DOHH2 (cell line): ENCODE measurements at regions not wholly inside any gene's neighbourhood (a gene's known extent, or its start where the extent isn't known, plus 50 kb on each side); places are given as distances from the start of the nearest gene placed in this dataset.

Experiments
- EZH2phosphoT487 ChIP-seq: fragments of 200-600 bp; sonication (generic); IDR thresholded peaks from 2 replicates; pipeline ENCODE4 v1.6.1; 2017; ENCODE audit warnings: borderline replicate concordance, mild to moderate bottlenecking, antibody characterized with exemption, low read length, moderate library complexity, mixed read lengths
- TF ChIP-seq, protein P1 (sequence below): fragments of 200-600 bp; sonication (generic); IDR thresholded peaks from one replicate; pipeline ENCODE4 v1.5.1; 2014; ENCODE audit warnings: antibody characterized with exemption, mild to moderate bottlenecking, low read depth, low read length; ENCODE audit not compliant: poor library complexity, severe bottlenecking

DNA sequence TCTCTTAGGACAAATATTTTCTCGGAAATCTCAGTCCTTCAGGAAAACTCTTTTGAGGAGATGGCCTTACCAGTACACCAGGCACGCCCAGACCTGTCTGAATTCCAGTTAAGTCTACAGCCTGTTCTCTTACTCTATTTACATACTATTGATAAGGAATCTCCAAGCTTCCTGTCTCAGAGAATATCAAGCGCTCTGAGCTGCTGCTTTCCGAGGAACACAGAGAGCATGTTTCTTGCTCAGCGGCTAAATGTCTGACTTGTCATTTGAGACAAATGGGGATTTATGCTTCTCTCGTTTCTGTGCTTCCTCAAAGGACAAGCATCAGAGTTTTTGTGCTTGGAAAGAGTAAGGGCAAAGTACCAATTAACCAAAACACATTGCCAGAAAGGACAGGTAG lies 112.4 kb upstream of the CCDC54 start:
- TF ChIP-seq, protein P1, sequence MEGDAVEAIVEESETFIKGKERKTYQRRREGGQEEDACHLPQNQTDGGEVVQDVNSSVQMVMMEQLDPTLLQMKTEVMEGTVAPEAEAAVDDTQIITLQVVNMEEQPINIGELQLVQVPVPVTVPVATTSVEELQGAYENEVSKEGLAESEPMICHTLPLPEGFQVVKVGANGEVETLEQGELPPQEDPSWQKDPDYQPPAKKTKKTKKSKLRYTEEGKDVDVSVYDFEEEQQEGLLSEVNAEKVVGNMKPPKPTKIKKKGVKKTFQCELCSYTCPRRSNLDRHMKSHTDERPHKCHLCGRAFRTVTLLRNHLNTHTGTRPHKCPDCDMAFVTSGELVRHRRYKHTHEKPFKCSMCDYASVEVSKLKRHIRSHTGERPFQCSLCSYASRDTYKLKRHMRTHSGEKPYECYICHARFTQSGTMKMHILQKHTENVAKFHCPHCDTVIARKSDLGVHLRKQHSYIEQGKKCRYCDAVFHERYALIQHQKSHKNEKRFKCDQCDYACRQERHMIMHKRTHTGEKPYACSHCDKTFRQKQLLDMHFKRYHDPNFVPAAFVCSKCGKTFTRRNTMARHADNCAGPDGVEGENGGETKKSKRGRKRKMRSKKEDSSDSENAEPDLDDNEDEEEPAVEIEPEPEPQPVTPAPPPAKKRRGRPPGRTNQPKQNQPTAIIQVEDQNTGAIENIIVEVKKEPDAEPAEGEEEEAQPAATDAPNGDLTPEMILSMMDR, result no peak
- no peak for TF ChIP-seq EZH2phosphoT487
